H54 (cell line): ENCODE measurements at regions not wholly inside any gene's neighbourhood (a gene's known extent, or its start where the extent isn't known, plus 50 kb on each side); places are given as distances from the start of the nearest gene placed in this dataset.

ENCODE experiments used
- DNase-seq: peaks from one replicate; pipeline ENCODE4 v3.0.0; 2011; ENCODE audit warnings: low spot score, mixed read lengths; ENCODE audit not compliant: insufficient read length
- FAIRE-seq: peaks from 3 replicates; lab custom pipeline; 2011; peaks lifted over from hg19 to GRCh38; lab: Jason Lieb, UNC
- POLR2A ChIP-seq: IDR thresholded peaks from 2 replicates; pipeline ENCODE4 v1.6.1; 2011; ENCODE audit warnings: low read depth, mild to moderate bottlenecking, low read length

GRCh38 chr13:80284290-80284689 lies 56.6 kb downstream of the SPRY2 start:
- no peak for TF ChIP-seq POLR2A
- FAIRE-seq (no peak), DNase-seq (no peak)

DNA sequence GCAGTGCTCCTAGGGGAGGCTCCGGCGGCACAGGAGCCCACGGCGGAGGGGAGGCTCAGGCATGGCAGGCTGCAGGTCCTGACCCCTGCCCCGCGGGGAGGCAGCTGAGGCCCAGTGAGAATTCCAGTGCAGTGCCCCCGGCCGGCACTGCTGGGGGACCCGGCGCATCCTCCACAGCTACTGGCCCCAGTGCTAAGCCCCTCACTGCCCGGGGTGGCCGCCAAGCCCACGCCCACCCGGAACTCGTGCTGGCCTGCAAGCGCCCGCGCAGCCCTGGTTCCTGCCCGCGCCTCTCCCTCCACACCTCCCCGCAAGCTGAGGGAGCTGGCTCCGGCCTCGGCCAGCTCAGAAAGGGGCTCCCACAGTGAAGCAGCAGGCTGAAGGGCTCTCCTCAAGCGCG lies 62.2 kb downstream of the SPRY2 start:
- TF ChIP-seq POLR2A = no peak
- no peak for FAIRE-seq

GRCh38 chr13:80276371-80277289 lies 64.3 kb downstream of the SPRY2 start:
- TF ChIP-seq POLR2A = no peak
- FAIRE-seq (no peak), DNase-seq (no peak)

More for the DNA sequence above, 62.2 kb downstream of the SPRY2 start:
- DNase-seq = no peak

- no peak for FAIRE-seq
Observed at GRCh38 chr13:80274643-80275042, 66.3 kb downstream of the SPRY2 start.

DNA sequence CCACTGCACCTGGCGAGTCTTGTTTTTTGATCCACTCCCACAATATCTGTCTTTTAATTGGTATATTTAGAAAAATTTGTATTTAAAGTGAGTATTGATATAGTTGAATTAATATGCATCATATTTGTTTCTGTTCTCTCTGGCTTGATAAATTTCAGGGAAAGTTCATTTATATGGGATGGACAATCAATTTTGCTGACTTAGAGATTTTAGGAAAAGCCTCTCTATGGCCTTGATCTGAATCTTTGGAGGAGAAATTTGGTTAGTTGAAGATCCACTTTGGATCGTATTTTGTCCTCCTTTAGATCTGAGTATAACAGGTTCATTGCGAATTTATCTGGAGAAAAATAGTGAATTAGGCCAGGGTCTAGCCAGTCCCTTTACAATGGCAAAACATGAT lies 67.2 kb downstream of the SPRY2 start:
- DNase-seq (no peak), FAIRE-seq (no peak)
- no peak for TF ChIP-seq POLR2A

More at GRCh38 chr13:80274643-80275042, 66.3 kb downstream of the SPRY2 start:
- DNase-seq = no peak
- TF ChIP-seq POLR2A = no peak

- DNase-seq (no peak), FAIRE-seq (no peak)
- no peak for TF ChIP-seq POLR2A
Observed at GRCh38 chr13:80265348-80265747, 75.6 kb downstream of the SPRY2 start.

DNA sequence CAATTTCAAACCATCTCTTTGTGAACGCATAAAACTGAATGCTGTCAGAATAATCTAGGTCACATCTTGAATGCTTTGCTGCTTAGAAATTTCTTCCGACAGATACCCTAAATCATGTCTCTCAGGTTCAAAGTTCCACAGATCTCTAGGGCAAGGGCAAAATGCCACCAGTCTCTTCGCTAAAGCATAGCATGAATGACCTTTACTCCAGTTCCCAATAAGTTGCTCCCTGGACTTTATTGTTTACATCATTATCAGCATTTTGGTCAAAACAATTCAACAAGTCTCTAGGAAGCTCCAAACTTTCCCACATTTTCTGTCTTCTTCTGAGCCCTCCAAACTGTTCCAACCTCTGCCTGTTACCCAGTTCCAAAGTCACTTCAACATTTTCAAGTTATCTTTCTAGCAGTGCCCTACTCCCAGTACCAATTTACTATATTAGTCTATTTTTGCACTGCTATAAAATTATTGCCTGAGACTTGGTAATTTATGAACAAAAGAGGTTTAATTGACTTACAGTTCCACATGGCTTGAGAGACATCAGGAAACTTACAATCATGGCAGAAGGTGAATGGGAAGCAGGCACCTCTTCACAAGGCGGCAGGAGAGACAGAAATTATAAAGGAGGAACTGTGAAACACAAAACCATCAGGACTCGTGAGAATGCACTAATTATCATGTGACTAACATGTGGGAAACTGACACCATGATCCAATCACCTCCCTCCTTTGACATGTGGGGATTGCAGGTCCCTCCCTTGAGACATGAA lies 77.0 kb downstream of the SPRY2 start:
- TF ChIP-seq POLR2A = no peak
- DNase-seq (no peak), FAIRE-seq (no peak)

DNA sequence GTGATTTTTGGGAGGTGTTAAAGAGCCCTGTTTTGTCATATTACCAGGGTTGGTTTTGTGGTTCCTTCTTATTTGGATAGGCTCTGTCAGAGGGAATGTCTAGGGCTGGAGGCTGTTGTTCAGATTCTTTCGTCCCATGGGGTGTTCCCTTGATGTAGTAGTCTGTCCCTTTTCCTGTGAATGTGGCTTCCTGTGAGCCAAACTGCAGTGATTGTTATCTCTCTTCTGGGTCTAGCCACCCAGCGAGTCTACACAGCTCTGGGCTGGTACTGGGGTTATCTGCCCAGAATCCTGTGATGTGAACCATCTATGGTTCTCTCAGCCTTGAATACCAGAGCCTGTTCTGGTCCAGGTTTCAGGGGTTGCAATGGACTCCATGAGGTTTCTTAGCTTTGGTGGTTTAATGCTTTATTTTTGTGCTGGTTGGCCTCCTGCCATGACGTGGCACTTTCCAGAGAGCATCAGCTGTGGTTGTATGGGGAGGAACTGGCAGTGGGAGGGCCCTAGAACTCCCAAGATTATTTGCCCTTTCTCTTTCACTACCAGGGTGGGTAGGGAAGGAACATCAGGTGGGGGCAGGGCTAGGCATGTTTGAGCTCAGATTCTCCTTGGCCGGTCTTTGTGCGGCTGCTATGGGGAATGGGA lies 78.8 kb downstream of the SPRY2 start:
- DNase-seq = no peak
- FAIRE-seq = no peak
- no peak for TF ChIP-seq POLR2A

DNA sequence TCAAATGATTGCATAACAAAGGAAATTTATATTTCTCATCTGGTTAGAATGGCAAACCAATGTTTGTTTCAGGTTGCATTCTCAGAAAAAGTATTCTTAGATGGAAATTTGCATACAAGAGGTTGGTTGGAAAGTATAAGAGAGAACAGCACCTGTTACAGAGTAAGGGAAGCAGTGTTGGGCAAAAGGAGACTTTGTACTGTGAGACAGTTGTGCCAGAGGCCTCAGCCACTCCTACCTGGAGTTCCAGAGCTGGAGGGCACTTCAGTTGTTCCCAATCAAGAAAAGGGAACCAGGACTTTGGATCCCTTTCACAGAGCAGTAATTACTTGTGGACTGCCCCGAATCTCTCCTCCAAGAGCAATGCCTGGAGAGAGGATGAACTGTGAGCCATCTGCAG lies 81.8 kb downstream of the SPRY2 start:
- TF ChIP-seq POLR2A = no peak
- FAIRE-seq = no peak

DNA sequence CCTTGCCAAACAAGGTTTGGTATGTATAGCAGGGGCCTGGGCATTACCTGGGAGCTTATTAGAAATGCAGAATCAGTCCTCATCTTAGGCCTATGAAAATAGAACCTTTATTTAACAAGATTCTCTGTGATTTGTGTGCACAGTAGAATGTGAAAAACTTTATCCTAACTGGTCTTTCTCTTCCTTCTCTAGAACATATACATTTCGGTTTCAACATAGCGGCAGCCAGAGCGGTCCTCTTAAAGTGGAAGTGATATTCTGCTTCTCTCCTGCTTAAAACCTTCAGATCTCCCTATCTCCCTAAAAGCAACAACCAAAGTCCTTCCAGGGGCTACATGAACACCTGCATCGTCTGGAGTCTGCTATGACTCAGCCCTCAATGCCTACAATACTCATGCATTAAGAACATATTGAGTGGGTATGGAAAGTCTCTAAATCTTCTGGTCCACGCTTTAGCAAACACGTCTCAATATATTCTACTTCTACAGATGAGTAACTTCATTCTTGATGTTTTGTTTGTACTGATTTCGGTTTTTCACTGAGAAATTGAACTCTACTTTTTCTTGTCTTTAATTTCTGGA lies 84.5 kb downstream of the SPRY2 start:
- no peak for DNase-seq
- no peak for FAIRE-seq
- no peak for TF ChIP-seq POLR2A

More for the DNA sequence above, 81.8 kb downstream of the SPRY2 start:
- DNase-seq = no peak

DNA sequence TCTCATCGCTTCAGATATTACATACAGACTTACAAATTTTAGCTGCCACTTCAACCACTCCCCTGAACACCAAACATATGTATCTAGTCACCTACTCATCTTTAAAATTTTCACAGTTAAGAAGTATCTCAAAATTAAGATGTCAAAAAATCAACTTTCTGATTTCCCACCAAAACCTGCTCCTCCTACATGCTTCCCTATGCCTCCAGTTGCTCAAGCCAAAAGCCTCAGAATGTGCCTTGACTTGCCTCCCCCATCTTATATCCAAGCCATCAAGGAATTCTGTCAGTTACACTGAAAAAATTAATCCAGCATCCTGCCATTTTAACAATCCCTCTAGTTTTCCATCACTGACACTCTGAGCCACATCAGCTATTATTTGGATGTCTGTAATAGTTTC lies 85.0 kb downstream of the SPRY2 start:
- no peak for TF ChIP-seq POLR2A
- FAIRE-seq = no peak

DNA sequence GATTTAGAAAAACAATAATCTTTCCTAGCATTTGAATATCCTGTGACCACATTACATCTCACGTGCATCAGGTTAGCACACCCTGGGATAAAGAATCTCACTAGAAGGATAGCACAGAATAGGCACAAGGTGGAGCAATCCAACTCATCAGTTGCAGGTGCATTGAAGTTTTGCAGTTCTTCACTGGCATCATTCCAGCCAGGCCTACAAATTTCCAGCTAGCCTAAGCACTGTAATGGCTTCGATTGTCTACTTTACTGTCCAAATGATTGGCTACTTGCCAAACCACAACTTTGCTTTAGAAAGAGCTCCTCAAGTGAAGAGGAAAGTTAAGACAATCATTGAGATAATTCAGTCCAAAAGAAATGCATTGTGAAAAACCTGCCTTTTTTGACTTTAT lies 89.5 kb downstream of the SPRY2 start:
- no peak for TF ChIP-seq POLR2A
- peak; percentile 75 for FAIRE-seq
- DNase-seq = no peak

More for the DNA sequence above, 85.0 kb downstream of the SPRY2 start:
- no peak for DNase-seq

DNA sequence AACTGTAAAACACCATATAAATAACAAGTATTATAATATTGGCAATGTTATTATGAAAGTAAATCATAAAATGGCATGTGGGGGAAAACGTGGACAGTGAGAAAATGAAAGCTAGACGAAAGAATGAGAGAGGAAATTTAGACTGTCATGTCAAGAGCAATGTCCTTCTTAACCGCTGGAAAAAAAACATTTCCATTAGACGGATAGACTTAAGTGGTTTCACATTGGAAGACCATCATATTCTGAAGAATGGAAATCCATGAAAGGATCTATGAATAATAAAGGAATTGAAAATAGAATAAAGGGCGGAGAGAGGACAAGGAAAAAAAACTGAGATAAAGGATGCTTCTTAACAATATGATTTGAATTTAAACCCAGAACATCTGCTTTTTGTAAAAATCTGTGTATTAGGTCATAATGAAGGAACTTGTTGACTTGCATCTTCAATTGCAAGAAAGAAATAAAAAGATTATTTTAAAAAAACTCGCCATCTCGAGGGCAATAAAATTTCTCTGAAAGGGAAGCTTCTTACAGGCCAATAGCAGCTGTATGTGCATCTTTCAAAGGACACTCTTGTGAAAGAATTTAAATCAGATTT lies 90.6 kb downstream of the SPRY2 start:
- TF ChIP-seq POLR2A = no peak
- FAIRE-seq = no peak
- DNase-seq = no peak
